VCaP (cell line): ENCODE measurements at regions not wholly inside any gene's neighbourhood (a gene's known extent, or its start where the extent isn't known, plus 50 kb on each side); places are given as distances from the start of the nearest gene placed in this dataset.

Experiments used
- H3K27ac ChIP-seq: fragments of 450-650 bp; 2 replicates; pipeline ENCODE4 v1.5.1; 2017
- CTCF ChIP-seq: fragments of 450-650 bp; conservative IDR thresholded peaks from 2 replicates; pipeline ENCODE4 v1.5.1; 2017; ENCODE audit warnings: mild to moderate bottlenecking, moderate library complexity

- TF ChIP-seq CTCF = no peak
- no peak overlapping the region for H3K27ac ChIP-seq
Measured at GRCh38 chr2:228613133-228613850, 431.8 kb upstream of the SPHKAP start.

DNA sequence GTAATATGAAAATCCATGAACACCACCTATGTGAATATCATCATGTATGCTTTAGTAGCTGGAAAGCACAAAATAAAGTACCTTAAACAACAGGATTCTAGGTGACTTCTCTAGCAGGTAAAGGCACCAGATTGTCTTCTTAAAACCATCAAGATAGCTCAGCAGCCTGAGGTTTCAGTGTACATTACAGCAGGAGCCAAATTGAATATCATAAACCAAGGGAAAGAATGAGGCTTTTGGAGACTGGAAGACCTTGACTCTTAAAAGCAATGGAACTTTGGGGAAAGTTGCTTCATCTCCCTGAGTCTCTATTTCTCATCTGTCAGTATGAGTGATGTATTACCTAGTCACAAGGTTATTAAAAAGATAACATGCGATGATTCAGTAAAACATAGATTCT, 429.7 kb upstream of the SPHKAP start:
- TF ChIP-seq CTCF = no peak
- no peak overlapping the region for H3K27ac ChIP-seq

DNA sequence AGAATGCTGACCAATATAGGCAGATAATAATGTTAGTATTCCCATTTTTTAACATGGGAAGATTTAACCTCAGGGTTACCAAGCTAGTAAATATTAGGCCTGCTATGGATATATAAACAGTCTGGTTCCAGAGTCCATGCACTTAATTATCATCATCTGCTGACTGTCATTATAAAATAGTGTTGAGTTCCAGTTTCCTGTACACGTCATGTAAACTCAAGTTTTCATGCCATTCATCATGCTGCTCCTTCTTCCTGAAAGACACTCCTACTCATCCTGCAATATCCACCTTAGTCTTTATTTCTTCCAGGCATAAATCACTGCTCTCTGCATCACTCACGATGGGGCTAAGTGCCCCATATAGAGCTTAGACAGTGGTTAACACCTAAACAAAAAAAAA, 420.8 kb upstream of the SPHKAP start:
- TF ChIP-seq CTCF = no peak
- H3K27ac ChIP-seq = no peak overlapping the region

DNA sequence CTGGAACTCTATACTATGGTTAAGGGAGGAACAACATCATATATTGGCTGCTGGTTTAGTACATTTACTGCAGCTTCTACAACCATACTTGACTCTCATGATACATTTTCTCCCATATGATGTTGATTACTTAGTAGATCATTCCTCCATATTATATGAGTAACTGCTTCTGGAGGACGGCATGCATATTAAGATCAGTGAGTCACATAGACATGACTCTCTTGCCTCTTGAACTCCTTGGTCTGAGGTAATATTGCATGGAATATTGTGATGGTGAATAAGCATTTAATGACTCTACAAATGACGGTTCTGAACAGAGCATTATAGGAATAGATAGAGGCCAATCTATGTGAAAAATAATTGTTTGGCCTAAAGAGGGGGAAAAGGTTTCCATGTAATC, 418.8 kb upstream of the SPHKAP start:
- H3K27ac ChIP-seq = no peak overlapping the region
- no peak for TF ChIP-seq CTCF

GRCh38 chr2:228599781-228600180, 418.3 kb upstream of the SPHKAP start:
- no peak overlapping the region for H3K27ac ChIP-seq
- TF ChIP-seq CTCF = no peak

GRCh38 chr2:228599297-228599696, 417.8 kb upstream of the SPHKAP start:
- no peak for TF ChIP-seq CTCF
- no peak overlapping the region for H3K27ac ChIP-seq

- TF ChIP-seq CTCF = no peak
- no peak overlapping the region for H3K27ac ChIP-seq
Measured at GRCh38 chr2:228597032-228597431, 415.5 kb upstream of the SPHKAP start.
